ENCODE measurements at regions not wholly inside any gene's neighbourhood (a gene's known extent, or its start where the extent isn't known, plus 50 kb on each side); places are given as distances from the start of the nearest gene placed in this dataset.

GRCh38 chr3:96225494-96225893 is 588.9 kb upstream of the EPHA6 start:
- no peak overlapping the region for H3K4me3 Mint-ChIP-seq
- H3K27ac Mint-ChIP-seq, result no peak overlapping the region
- ATAC-seq (no peak), DNase-seq (no peak)
- peaks cover 0 to 27% (median 7%) of the 10 kb centered on the region in 9 donors for H3K9me3 Mint-ChIP-seq
- H3K4me1 Mint-ChIP-seq, result no peaks in the 10 kb centered on the region
- POLR2A ChIA-PET, result no interaction called here
- H3K36me3 Mint-ChIP-seq, result no peaks in the 10 kb centered on the region
- no peaks in the 10 kb centered on the region for H3K27me3 Mint-ChIP-seq

DNA sequence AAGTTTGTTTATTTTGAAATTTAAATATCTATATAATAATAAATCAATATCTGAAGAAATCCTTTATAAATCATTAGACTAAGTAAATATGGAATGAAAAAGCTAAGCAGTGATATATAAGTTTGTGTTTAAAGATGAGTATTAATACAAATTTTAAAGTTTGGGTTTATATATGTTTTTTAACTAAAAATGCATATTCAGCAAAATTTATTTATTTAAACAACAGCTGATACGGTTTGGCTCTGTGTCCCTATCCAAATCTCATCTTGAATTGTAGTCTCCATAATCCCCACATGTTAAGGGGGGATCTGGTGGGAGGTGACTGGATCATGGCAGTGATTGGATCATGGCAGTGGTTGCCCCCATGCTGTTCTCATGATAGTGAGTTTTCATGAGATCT is 580.7 kb upstream of the EPHA6 start:
- POLR2A ChIA-PET, result no interaction called here
- no peak for ATAC-seq
- no peak for DNase-seq
- no peaks in the 10 kb centered on the region for H3K27me3 Mint-ChIP-seq
- H3K4me3 Mint-ChIP-seq, result no peak overlapping the region
- H3K36me3 Mint-ChIP-seq, result no peaks in the 10 kb centered on the region
- H3K4me1 Mint-ChIP-seq, result no peaks in the 10 kb centered on the region
- H3K9me3 Mint-ChIP-seq, result peaks cover 0 to 21% (median 7%) of the 10 kb centered on the region in 9 donors
- no peak overlapping the region for H3K27ac Mint-ChIP-seq

GRCh38 chr3:96236522-96236921 is 577.9 kb upstream of the EPHA6 start:
- Mint-ChIP-seq H3K4me1 (no peaks in the 10 kb centered on the region), H3K27me3 (no peaks in the 10 kb centered on the region), H3K27ac (no peak overlapping the region), H3K9me3 (peaks cover 0 to 19% (median 7%) of the 10 kb centered on the region in 9 donors), H3K36me3 (no peaks in the 10 kb centered on the region), H3K4me3 (no peak overlapping the region)
- DNase-seq (no peak), ATAC-seq (no peak)
- POLR2A ChIA-PET, result no interaction called here

- peaks cover 2 to 30% (median 8%) of the 10 kb centered on the region in 9 donors for H3K9me3 Mint-ChIP-seq
- H3K4me3 Mint-ChIP-seq, result no peak overlapping the region
- no peaks in the 10 kb centered on the region for H3K4me1 Mint-ChIP-seq
- no peak for ATAC-seq
- POLR2A ChIA-PET, result no interaction called here
- no peak for DNase-seq
- no peaks in the 10 kb centered on the region for H3K36me3 Mint-ChIP-seq
- no peaks in the 10 kb centered on the region for H3K27me3 Mint-ChIP-seq
- H3K27ac Mint-ChIP-seq, result no peak overlapping the region
These were observed 555.1 kb upstream of the EPHA6 start for GRCh38 chr3:96259299-96259698.

- no peaks in the 10 kb centered on the region for H3K27me3 Mint-ChIP-seq
- H3K9me3 Mint-ChIP-seq, result peaks cover 3 to 34% (median 9%) of the 10 kb centered on the region in 9 donors
- no peak for DNase-seq
- no peaks in the 10 kb centered on the region for H3K36me3 Mint-ChIP-seq
- no peaks in the 10 kb centered on the region for H3K4me1 Mint-ChIP-seq
- H3K27ac Mint-ChIP-seq, result no peak overlapping the region
- ATAC-seq, result no peak
- POLR2A ChIA-PET, result no interaction called here
- H3K4me3 Mint-ChIP-seq, result no peak overlapping the region
These were observed 549.7 kb upstream of the EPHA6 start for GRCh38 chr3:96264701-96265100.

- Mint-ChIP-seq H3K4me3 (no peak overlapping the region), H3K36me3 (no peaks in the 10 kb centered on the region), H3K27ac (no peak overlapping the region), H3K27me3 (no peaks in the 10 kb centered on the region), H3K4me1 (no peaks in the 10 kb centered on the region), H3K9me3 (peaks cover 0 to 24% (median 5%) of the 10 kb centered on the region in 9 donors)
- ATAC-seq, result no peak
- no peak for DNase-seq
- POLR2A ChIA-PET, result no interaction called here
These were observed 547.8 kb upstream of the EPHA6 start for GRCh38 chr3:96266395-96267190.

- Mint-ChIP-seq H3K4me1 (no peaks in the 10 kb centered on the region), H3K9me3 (peaks cover 0 to 18% (median 3%) of the 10 kb centered on the region in 9 donors)
- POLR2A ChIA-PET, result no interaction called here
These were observed 546.8 kb upstream of the EPHA6 start for GRCh38 chr3:96267577-96267976.

DNA sequence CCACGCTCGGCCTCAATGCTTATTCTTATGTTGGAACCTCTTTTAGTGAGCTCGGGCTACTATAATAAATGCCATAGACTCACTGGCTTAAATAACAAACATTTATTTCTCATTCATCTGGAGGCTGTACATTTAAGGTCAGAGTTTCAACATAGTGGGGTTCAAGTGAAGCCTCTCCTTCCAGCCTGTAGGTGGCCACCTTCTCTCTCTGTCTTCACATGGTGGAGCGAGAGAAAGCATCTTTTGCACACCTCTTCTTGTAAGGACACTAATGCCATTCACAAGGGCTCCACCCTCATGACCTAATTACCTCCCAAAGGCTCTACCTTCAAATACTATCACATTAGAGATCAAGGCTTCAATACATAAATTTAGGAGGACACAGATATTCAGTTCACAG is 520.3 kb upstream of the EPHA6 start:
- no peaks in the 10 kb centered on the region for H3K36me3 Mint-ChIP-seq
- no peaks in the 10 kb centered on the region for H3K4me1 Mint-ChIP-seq
- H3K27me3 Mint-ChIP-seq, result no peaks in the 10 kb centered on the region
- H3K4me3 Mint-ChIP-seq, result no peak overlapping the region
- POLR2A ChIA-PET, result no interaction called here
- no peak overlapping the region for H3K27ac Mint-ChIP-seq
- ATAC-seq, result no peak
- no peak for DNase-seq
- peaks cover 2 to 15% (median 9%) of the 10 kb centered on the region in 9 donors for H3K9me3 Mint-ChIP-seq

More at GRCh38 chr3:96267577-96267976, 546.8 kb upstream of the EPHA6 start:
- ATAC-seq, result no peak
- Mint-ChIP-seq H3K27me3 (no peaks in the 10 kb centered on the region), H3K4me3 (no peak overlapping the region), H3K27ac (no peak overlapping the region), H3K36me3 (no peaks in the 10 kb centered on the region)
- DNase-seq, result no peak

DNA sequence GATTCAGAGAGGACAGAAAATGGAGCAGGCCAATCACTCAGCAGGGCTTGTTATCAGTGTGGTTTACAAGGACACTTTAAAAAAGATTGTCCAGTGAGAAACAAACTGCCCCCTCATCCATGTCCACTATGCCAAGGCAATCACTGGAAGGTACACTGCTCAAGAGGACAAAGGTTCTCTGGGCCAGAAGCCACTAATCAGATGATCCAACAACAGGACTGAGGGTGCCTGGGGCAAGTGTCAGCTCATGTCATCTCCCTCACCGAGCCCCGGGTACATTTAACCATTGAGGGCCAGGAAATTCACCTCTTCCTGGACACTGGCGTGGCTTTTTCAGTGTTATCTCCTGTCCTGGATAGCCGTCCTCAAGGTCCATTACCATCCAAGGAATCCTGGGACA is 513.7 kb upstream of the EPHA6 start:
- no peaks in the 10 kb centered on the region for H3K27me3 Mint-ChIP-seq

DNA sequence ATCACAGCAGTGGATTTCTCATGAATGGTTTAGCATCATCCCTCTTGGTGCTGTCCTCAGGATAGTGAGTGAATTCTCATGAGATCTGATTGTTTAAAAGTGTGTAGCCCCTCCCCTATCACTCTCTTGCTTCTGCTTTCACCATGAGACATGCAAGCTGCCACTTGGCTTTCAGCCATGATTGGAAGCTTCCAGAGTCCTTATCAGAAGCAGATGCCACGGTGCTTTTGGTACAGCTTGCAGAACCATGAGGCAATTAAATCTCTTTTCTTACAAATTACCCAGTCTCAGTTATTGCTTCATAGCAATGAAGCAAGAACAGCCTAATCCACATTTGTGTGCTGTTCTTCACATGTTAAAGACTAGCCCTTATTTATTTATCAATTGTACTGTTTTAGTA is 495.2 kb upstream of the EPHA6 start:
- Mint-ChIP-seq H3K27me3 (no peaks in the 10 kb centered on the region), H3K4me1 (no peaks in the 10 kb centered on the region), H3K36me3 (peaks cover 0 to 4% (median 0%) of the 10 kb centered on the region in 3 donors), H3K27ac (no peak overlapping the region), H3K4me3 (no peak overlapping the region), H3K9me3 (peaks cover 0 to 28% (median 9%) of the 10 kb centered on the region in 9 donors)
- ATAC-seq (no peak), DNase-seq (no peak)
- POLR2A ChIA-PET, result no interaction called here

More for the DNA sequence above, 513.7 kb upstream of the EPHA6 start:
- Mint-ChIP-seq H3K4me3 (no peak overlapping the region), H3K27ac (no peak overlapping the region), H3K9me3 (peaks cover 0 to 16% (median 3%) of the 10 kb centered on the region in 9 donors), H3K4me1 (no peaks in the 10 kb centered on the region), H3K36me3 (no peaks in the 10 kb centered on the region)
- POLR2A ChIA-PET, result no interaction called here
- DNase-seq (no peak), ATAC-seq (no peak)

- DNase-seq (no peak), ATAC-seq (no peak)
- Mint-ChIP-seq H3K27me3 (no peaks in the 10 kb centered on the region), H3K4me3 (no peak overlapping the region), H3K27ac (no peak overlapping the region), H3K36me3 (peaks cover 0 to 4% (median 0%) of the 10 kb centered on the region in 3 donors), H3K9me3 (peaks cover 0 to 8% (median 3%) of the 10 kb centered on the region in 9 donors), H3K4me1 (no peaks in the 10 kb centered on the region)
- POLR2A ChIA-PET, result no interaction called here
These were observed 490.3 kb upstream of the EPHA6 start for GRCh38 chr3:96324087-96324486.

- H3K36me3 Mint-ChIP-seq, result no peaks in the 10 kb centered on the region
- ATAC-seq (no peak), DNase-seq (no peak)
- no peak overlapping the region for H3K27ac Mint-ChIP-seq
- H3K4me1 Mint-ChIP-seq, result no peaks in the 10 kb centered on the region
- H3K9me3 Mint-ChIP-seq, result peaks cover 0 to 10% (median 4%) of the 10 kb centered on the region in 9 donors
- H3K4me3 Mint-ChIP-seq, result no peak overlapping the region
- H3K27me3 Mint-ChIP-seq, result no peaks in the 10 kb centered on the region
- POLR2A ChIA-PET, result no interaction called here
These were observed 483.6 kb upstream of the EPHA6 start for GRCh38 chr3:96330795-96331194.

- DNase-seq (no peak), ATAC-seq (no peak)
- Mint-ChIP-seq H3K27ac (no peak overlapping the region), H3K4me1 (no peaks in the 10 kb centered on the region), H3K9me3 (peaks cover 0 to 10% (median 4%) of the 10 kb centered on the region in 9 donors), H3K4me3 (no peak overlapping the region), H3K36me3 (no peaks in the 10 kb centered on the region), H3K27me3 (no peaks in the 10 kb centered on the region)
- POLR2A ChIA-PET, result no interaction called here
These were observed 483.1 kb upstream of the EPHA6 start for GRCh38 chr3:96331341-96331740.

DNA sequence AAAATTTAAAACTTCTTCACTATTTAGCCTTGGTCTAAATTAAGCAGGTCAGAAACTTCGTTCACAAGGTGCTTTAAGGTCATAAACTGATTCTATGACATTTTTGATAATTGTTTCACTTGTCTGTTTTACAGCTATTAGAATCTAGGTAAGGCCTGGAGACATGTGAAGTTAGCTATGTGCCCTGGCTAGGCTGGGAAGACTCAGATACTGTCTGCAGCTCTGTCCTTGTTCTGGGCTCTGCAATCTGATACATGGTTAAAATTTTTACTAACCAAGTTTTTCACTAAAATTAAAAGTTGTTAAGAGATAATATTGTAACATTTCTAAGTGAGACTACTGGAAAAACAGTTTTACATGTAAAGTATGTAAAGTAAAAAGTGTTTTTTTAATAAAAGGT is 479.6 kb upstream of the EPHA6 start:
- DNase-seq, result no peak
- no peak overlapping the region for H3K27ac Mint-ChIP-seq
- no peaks in the 10 kb centered on the region for H3K4me1 Mint-ChIP-seq
- peaks cover 3 to 12% (median 5%) of the 10 kb centered on the region in 9 donors for H3K9me3 Mint-ChIP-seq
- no peaks in the 10 kb centered on the region for H3K27me3 Mint-ChIP-seq
- no peak overlapping the region for H3K4me3 Mint-ChIP-seq
- POLR2A ChIA-PET, result no interaction called here
- no peaks in the 10 kb centered on the region for H3K36me3 Mint-ChIP-seq
- ATAC-seq, result no peak

Measured in naive thymus-derived CD8-positive, alpha-beta T cell (primary cell).